ENCODE measurements at regions not wholly inside any gene's neighbourhood (a gene's known extent, or its start where the extent isn't known, plus 50 kb on each side); places are given as distances from the start of the nearest gene placed in this dataset.

DNA sequence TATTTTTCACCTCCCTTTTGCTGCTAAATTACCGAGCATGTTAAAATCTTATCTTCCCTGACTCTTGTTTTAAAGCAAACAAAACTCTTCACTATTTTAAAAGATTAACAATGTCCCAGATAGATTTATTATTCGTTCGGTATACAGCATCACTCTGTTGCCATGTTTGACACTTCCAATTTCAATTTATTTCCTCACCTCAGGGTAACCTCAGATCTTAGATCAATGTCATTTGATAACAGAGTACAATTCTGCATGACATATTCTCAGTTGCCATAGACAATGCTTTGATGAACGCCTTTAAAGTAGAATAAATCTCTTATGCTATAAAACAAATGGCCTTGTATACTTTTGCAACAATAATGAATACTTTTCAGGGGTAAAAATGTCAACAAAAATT, 1078.1 kb upstream of the IGFBP7 start:
- no peak for DNase-seq

DNA sequence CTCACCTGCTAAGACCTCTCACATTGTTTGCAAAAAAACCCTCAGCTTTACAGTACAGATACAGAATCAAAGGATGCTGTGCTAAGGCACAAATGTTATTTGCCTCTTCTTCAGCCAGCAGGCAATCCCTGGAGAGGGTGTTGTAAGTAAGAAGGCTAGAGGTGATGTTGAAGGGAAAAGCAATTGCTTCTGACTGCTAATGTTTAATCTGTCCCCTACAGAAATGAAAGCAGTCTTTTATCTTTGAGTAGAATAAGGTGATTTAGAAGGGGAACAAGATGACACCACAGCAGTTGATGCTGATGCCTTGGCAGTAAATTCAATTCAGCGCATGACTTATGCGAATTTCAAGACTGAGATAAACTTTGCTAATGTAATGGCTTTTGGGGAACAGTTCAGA, 1064.8 kb upstream of the IGFBP7 start:
- no peak for DNase-seq

DNA sequence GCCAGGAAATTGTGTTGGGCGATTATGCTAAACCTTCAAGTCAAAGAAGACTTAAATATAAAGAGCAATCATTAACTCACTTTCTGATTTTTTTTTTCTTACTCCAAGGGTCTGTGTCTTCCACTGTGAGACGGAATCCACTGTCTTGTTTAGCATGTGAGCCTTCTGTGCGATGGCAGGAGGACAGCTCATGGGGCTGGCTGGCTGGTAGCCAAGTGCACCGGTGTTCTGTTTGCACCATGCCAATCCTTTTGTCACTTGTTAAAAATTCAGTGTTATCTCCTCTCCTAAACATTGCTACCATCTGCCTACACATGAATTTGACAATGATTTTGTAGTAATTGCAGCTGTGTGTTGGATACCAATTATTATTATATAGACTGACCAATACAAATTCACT, 1056.3 kb upstream of the IGFBP7 start:
- DNase-seq: peak; percentile 57

DNA sequence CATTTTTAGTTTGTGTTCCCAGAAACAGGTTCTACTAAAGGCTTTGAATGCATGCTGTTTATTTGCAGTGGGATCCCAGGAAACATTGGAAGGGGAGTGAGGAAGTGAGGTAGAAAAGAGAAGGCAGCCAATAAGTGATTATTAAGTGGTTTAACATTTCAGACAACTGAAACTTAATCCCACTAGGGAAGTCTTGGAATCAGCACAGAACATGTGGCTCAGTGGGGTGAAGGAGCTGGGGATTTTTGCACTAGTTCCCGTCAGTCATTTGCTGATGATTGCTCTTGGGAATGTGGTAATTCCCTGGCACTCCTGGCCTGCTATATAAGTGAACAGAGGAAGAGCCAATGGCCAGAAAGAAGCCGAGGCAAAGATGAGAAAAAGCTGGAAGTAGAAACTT, 1053.0 kb upstream of the IGFBP7 start:
- DNase-seq: no peak

DNA sequence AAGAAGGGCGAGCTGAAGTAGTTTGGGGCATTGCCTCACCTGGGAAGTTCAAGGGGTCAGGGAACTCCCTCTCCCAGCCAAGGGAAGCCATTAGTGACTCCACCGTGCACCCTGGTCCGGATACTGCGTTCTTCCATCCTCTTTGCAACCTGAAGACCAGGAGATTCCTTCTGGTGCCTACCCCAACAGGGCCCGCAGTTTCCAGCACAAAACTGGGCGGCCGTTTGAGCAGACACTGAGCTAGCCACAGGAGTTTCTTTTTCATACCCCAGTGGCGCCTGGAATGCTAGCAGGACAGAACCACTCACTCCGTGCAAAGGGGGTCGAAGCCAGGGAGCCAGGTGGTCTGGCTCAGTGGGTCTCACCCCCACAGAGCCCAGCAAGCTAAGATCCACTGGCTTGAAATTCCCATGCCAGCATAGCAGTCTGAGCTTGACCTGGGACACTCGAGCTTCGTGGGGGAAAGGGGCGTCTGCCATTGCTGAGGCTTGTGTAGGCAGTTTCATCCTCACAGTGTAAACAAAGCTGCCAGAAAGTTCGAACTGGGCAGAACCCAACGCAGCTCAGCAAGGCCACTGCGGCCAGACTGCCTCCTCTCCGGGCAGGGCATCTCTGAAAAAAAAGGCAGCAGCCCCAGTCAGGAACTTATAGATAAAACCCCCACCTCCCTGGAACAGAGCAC, 1039.4 kb upstream of the IGFBP7 start:
- DNase-seq: no peak

DNA sequence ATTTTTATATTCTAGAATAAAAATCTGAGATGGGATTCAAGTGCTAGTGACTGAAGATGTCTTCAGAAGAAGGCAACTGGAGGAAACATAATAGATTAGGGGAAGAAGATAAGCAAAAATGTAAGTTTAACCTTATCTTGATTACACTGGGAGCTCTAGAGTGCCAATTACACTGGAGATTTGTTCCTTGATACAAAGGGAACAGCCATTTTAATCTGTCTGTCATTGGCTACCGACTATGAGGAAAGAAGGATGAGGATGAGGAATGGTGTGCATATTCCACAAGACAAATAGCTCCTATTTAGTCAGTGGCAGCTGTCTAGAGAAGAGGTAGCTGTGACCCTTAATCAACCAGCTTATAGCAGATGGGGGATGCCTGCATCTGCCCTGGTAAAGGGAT, 1034.5 kb upstream of the IGFBP7 start:
- no peak for DNase-seq

DNA sequence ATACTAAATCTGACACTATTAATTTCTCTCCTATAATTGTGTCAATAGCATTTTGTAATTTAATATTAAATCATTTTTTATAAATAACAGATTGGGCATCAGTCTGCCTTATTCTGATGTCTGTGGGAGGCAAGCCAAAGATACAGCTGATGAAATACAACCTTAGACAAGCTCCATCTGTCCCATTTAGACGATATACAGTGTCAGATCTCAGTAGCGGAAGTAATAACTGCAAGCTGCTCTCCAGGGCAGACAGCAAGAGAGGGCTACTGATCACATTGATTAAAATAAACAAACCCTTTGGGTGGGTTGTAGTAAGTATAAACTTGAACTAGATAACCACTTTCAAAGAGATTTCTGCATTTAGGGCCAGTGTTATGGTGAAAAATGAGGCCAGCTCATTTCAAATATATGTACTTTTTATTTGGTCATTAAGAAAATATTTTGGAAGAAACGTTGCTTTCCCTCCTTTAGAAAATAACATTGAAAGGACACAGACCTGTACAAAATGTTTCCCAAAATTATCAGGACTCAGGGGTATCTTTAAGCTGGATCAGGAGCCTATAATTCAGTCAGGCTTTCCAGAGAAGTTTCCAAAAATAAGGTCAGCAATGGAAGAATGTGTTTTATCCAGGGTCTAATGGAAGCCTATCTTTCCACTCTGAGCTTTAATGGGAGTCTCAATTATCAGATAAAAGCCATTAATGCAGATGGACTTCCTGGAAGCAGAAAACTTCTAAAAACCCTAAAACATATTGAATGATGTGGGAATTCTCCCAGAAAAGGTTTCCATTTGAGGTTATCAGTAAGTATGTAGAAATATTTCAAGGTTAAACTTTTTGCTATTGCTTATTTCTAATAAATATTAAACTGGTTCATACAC, 1028.8 kb upstream of the IGFBP7 start:
- DNase-seq: peak; percentile 18

DNA sequence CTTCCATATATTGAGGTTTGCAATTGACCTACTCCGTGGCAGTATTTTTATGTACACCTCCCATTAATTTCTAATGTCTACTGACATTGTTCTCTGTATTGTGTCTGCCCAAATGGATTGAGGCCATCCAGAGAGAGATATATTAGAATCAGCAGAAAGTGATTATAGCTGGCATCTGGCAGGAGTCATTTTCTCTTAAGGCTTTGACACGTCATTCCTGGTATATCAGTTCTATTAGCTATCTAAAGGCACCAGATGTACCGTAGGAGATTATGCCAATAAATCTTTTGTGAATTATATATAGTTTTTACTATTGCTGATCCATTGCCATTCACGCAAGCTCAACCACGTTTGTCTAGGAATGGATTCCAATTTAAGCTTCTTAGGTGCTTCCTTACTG, 1026.4 kb upstream of the IGFBP7 start:
- DNase-seq: no peak

DNA sequence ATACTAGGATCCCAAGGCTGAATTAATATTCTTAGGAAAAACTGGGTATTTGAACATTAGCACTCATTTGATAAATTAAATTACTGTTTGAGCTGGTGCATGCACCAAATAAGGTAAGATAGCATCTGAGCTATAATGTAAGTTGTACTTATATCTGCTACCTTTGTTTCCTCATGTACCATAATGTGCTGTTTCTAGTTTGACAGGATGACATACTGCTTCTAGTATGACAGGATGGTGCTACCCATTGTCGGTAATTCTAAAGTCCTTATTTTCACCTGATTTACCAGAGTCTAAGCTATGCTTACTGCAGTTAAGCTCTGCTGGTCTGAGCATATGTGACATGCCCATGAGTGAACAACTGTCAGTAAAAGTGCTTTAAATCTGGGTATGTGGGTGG, 1017.5 kb upstream of the IGFBP7 start:
- no peak for DNase-seq

DNA sequence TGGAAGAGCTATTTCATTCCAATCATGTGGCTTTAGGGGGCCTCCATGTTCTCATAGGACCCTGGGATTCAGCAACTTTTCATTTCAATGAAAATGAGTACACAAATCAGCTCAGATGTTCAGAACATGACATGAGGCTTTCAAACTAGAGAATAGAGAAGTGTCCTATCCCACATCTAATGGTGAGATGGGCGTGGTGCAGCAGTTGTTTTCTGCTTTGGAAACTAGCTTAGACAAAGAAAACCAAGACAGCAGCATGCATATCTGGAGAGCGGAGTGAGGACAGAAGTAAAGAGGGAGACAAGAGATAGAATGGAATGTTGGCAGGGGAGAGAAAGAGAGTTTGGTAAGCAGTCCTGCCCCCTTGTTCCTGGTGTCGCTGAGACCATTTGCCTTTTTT, 1009.1 kb upstream of the IGFBP7 start:
- DNase-seq: no peak

DNA sequence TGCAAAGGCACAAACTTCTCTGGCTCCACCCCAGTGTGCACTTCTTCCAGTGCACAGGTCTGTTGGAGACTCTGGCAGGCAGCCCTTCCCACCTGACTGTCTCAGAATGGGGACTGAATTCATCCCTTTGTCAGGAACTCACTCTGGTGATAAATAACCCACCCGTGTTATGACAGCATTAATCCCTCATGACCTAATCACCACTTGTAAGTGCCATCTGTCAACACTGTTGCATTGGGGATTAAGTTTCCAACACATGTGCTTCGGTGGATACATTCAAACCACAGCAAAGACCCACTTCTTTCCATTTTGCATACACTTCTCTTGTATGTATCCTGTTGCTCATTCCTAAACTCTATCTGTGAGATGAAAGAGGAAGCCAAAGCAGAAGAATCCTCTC, 1002.9 kb upstream of the IGFBP7 start:
- DNase-seq: peak; percentile 84

DNA sequence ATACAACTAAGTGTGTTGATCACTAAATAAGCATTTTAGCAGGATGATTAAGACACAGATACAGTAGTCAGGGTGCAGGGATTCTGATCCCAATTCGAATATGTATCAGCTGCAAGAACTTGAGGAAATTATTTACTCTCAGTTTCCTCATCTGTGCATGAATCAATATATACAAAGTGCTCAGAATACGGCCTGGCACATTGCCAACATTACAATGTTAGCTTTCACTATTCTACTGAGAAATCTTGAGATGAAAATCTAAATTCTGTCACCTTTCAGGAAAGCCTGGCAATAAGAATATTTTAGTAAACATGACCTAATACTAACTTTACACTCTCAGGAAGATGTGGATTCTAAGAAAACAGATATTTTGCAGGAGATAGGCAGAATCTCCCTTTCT, 1001.6 kb upstream of the IGFBP7 start:
- no peak for DNase-seq

DNA sequence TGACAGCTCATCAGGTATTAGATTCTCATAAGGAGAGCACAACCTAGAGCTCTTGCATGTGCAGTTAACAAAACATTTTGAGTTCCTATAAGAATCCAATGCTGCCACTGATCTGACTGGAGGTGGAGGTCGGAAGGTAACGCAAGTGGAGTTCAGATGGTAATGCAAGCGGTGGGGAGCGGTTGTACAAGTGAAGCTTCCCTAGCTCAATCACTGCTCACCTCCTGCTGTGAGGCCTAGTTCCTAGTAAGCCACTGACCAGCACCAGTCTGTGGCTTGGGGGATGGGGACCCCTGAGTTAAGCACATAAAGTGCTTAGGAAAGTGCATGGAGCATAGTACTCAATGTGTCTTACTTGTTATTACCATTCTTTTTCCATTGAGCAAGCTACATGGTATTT, 983.2 kb upstream of the IGFBP7 start:
- no peak for DNase-seq

DNA sequence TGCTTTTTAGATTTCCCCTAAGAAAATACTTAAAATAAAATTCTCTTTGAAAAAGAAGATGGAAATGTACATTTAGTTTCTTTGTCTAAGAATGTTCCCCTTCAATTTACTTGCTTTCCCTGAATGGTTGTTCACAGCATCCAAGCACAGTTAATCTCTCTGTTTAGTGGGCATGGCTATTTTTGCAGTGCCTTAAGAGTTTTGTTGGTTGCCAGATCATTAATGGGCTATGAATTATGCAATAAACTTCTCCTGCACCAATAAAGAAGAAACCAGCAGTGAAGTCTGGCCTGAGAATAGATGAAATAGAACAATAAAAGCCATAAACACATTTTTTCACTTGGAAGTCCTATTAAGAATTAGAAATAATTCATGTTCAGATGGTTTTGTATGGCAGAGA, 980.4 kb upstream of the IGFBP7 start:
- no peak for DNase-seq

DNA sequence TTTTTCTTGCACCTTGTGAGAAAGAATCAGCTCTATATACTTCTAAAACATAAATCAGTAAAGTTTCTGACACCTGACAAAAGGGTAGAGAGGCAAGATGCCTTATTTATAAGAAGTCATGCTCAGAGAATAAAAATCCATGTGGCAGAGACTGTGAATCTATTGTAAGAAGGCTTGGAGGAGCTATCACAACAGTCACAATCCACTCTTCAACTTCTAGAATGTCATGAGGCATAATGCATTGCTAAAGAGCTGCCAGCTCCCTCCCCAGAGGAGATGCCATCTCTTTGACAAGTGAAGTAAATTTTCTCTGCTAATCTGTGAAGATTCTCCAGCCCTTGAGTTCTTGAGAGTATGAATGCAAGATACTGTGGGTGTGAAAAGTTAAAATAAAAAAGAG, 971.2 kb upstream of the IGFBP7 start:
- DNase-seq: no peak

DNA sequence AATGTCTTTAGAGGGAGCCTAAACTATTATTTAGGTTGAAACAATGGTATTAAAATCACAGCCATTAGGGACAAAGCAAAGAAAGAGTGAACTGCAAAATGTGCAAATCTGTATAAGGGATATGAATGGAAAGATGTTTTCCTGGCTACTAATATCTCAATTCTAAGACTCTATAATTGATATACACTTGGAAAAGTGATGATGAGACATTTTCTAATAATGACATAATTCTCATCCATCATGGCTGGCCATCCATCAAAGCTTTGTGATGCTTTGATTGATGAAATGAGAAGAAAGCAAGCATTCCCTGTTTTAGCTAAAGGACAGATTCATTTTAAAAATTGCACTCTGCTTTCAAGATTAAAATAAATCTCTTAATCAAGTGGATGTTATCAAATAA, 965.5 kb upstream of the IGFBP7 start:
- no peak for DNase-seq

DNA sequence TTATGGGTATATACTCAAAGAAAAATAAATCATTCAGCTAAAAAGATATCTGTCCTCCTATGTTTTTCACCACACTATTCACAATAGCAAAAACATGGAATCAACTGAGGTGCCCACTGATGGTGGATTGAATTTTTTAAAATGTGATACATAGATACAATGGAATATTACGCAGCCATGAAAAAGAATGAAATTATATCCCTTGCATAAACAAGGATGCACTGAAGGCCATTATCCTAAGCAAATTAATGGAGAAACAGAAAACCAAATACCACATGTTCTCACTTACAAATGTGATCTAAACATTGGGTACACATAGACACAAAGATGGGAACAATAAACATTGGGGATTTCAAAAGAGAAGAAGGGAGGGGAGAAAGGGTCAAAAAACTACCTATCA, 964.2 kb upstream of the IGFBP7 start:
- no peak for DNase-seq

DNA sequence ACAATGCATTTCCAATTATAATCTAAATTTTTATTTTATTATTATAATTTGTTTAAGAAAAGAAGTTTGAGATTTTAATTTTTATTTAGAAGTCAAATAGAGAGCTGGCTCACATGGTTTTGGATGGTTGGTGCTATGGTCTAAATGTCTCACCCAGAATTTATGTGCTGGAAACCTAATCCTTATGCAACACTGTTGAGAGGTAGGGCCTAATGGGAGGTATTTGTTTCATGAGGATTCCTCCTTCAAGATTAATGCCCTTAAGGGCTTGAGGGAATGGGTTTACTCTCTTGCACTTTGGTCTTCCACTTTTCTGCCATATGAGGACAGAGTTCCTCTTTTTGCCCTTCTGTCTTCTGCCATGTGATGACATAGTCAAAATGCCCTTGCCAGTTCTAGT, 960.5 kb upstream of the IGFBP7 start:
- DNase-seq: no peak

DNA sequence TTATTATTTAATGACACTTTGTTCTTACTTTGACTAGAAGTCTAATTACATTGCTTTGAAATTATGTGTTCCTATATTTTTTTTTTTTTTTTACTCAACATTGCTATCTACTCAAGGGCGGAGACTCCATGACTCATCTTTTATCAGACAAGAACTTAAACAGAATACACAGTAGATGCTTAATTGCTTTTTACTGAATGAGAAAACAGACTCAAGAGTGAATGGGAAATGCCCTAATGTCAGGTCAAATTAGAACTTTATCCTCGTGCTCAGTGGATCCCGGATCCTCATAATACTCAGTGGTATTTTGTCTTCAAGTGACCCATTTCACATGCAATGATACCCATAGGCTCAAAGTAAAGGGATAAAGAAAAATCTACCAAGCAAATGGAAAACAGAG, 954.5 kb upstream of the IGFBP7 start:
- no peak for DNase-seq

DNA sequence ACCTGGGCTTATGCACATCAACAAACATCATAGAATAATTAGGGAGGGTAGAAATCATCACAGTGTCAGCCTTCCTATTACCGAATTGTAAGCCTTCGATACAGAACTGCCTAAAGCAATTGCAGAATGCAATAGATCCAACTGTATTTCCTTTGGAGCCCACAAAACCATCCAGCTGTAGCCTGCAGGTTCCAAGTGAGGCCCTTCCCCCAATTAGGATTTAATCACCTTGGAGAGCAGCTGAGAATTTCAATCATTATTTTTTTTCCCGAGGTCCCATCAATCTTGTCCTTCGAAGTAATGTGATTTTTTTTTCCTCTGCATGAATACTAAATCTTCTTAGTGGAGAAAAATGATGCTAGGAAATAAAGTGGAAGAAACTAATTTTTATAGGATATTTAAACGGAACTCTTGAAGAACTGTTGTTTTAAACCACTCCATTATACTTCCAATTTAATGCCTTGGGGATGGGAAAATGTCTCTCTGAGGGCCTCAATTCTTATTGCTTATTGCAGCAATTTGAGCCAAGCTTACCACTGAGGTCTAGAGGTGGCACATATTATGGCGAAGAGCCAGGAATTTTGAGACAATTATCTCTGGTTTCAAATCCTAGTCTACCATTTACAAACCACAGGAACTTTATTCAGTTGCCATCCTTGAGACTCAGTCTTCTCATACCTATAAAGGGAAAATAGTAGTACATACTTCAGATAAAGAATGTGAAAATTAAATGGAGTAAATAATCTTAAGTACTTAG, 953.4 kb upstream of the IGFBP7 start:
- DNase-seq: no peak

DNA sequence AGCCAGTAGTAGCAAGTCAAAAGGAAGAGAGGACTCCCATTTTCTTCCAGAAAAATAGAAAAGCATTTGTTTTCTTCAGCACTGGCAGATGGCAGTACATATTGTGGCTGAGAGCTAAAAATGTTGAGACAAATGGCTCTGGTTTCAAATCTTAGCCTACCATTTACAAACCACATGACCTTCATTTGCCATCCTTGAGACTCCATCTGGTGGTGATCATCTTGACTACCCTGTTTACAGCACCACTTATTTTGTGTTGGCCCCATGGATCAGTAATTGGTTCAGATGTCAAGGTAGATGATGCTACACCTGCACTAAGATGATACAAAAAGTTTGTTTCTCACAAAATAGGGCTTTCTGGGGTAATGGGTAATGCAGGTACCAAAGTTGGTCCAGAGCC, 951.8 kb upstream of the IGFBP7 start:
- no peak for DNase-seq

DNA sequence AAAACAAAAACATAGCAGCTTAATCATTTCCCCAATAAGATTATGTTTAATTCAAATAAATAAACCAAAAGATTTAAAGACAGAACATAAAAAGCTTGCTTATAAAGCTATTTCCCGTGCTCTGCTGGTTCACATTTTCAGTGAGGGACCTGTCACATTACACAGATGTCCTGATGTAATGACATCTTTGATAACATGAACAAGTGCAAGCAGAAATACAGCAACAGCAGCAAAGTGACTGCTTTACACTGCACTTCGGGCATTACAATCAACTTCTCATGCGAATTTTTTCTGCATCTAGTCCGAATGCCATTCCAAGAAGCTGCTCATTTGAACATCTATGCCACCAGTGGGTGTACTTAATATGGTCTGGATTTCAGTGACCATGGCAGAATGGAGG, 940.3 kb upstream of the IGFBP7 start:
- no peak for DNase-seq

DNA sequence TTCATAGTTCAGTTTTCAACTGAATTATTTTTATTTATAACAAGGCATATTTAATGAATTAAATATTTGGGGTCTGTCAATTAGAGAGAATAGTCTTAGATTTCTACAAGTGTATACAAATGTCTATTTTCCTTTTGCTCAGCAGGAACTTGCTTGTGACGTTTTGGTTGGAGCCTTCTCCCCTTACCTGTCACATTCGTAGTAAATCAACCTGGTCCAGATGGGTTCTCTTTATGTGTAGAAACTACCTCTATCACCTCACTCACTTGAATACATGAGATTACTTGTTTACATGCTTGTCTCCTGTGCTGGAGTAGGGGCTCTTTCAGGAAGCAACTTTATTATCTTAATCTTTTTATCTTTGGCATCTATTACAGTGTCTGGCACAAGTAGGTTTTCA, 938.3 kb upstream of the IGFBP7 start:
- no peak for DNase-seq

DNA sequence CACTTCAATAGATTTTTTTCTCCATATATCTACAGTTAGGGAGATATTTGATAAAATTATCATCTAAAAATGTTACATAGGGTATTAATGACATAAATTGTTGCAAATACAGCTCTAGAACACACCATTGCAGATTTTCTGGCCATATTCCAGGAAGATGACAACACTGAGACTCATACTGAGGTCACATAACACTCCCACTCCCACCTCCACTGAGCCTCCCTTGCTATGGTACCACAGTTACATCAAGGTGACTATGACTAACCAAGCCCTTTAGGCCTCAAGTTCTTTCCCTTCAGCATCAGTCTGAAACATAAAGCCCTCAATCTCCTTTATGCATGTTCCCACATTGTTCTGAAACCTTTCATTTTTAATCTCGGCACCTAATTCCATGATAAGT, 932.0 kb upstream of the IGFBP7 start:
- DNase-seq: no peak
